Bone marrow (tissue), 2 donors: ENCODE measurements at regions not wholly inside any gene's neighbourhood (a gene's known extent, or its start where the extent isn't known, plus 50 kb on each side); places are given as distances from the start of the nearest gene placed in this dataset.

Source experiments
- DNase-seq, 2 donors: peaks; one replicate each; lab custom pipeline; 2025; lab: John Stamatoyannopoulos, UW

GRCh38 chr4:138858419-138858818 lies 157.2 kb upstream of the NOCT start:
- no peak for DNase-seq

- no peak for DNase-seq
Measured at GRCh38 chr4:138857416-138857815, 158.2 kb upstream of the NOCT start.

DNA sequence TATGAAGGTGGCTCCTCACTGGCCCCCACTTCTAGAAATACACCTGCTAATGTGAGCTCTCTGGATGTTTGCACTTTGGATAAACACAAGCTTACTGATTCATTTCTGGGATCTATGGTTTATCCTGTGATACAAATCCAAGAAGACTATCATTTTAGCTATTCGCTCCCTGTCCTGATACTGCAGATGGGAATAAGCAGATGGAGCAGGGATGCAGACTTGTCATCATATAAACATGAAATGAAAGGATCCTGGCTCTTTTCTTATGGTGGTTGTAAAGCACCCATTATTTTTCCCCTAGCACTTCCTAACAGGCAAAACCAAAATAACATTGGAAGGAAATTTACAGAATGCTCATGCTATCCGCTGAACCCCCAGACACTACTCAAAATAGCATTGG lies 162.9 kb upstream of the NOCT start:
- no peak for DNase-seq

DNA sequence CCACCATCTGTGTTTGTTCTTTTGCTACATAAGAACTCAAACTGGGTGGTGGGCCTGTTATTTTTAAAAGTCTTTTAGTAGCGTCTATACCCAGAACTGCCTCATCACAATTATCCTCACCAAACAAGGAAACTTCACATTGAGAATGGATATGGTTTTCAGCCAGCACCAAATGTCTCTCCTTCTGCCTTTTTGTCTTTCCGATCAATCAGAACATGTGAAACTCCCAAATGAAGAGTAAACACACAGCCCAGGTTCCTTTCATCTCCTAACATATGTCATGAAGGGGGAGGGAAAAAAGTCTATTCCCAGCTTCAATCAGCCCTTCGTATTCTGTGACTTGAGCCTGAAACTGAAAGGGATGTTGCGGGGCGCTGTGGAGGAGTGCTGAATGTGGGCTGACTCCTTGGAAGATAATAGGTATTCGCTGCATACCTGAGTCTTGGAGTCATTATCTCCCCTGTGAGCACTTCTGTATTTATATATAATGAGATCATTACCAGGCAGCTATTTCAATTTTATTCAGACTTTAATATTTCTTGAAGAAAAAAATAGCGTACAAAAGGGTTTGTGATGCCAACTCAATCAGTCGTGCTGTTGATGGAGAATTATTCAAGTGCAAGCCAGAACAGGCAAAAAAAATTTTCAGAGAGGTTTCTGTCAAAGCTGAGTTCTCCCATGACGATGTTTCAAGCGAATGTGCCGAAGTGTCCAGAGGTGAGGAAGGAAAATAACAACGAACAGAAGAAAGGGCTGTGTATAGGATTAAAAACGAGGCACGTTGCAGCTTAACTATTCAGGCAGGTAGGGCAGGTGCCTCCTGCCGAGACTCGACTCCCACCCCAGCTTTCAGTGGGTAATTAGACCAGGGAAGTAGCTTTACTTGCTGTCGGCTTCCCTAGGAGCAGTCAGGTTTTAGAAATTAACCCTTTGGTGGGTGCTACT lies 163.9 kb upstream of the NOCT start:
- no peak for DNase-seq

- no peak for DNase-seq
Measured at GRCh38 chr4:138845664-138846063, 169.9 kb upstream of the NOCT start.

GRCh38 chr4:138845054-138845453 lies 170.5 kb upstream of the NOCT start:
- no peak for DNase-seq

DNA sequence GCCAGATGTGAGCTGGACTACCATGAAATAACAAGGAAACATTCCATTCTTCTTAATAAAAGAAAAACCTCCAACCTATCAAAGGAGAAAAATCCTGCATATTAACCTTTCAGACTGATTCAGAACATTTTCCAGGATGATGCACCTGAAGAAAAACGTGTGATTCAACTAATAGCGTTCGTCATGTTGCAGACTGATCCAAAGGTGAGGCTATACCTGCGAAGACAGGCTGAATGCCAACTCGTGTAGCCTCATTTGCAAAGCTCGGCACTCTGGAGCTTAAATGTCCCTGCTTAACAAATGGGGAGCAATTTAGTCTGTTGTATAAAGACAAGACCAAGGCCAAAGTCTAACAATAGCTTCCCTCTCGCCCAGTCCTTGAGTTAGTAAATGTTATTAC lies 172.0 kb upstream of the NOCT start:
- DNase-seq = no peak

DNA sequence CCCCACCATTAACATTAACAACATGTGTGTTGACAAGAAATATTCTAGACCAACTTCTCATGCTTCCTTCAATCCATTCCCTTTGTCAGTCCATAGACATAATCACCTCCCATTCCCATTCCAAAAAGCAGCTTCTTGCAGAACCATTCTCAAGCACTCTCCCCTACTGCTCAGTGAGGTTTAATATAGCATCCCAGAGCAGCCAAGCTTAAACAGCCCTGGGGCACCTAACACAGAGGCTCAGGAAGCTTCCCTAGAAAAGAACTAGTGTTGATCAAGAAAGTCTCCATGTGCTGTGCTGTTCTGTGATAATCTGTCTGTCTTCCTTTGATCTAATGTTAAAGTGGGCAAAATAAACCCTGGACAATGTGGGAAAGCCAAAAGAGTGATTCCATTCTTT lies 174.2 kb upstream of the NOCT start:
- no peak for DNase-seq

DNA sequence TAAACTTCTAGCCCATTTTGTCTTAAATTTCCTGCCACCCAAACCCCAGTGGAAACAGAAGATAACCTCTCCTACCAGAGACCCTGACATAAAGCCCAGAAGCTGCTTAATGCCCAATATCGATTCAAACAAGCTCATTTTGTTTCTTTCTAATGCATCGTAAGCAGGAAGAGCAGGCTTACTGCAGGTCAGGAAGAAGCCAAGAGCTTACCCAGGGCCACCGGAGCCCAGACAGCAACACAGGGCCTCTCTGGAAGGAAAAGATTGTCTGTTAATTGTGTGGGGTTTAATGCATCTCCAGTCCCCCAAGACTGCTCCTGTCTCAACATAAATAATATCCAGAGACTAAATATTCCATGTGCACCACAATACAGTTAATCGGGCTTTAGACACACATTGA lies 177.3 kb upstream of the NOCT start:
- DNase-seq = no peak

GRCh38 chr4:138835832-138836533 lies 179.6 kb upstream of the NOCT start:
- DNase-seq = no peak

DNA sequence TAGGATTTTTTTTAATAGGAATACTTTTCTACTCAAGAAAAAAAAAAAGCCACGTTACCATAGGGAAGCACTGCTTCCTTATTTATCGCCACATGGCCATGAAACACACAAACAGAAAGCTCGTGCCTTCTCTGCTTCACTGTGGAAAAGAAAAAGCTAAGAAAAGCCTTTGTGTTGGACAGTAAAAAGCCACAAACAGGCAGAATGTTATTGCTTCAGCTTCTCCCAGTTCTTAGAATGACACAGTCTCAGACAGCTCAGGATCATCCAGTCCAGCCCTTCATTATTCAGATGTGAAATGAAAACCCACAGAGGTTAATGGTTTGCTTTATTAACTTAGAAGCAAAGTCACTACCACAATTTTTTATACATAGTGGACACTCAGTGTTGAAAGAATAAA lies 181.6 kb upstream of the NOCT start:
- no peak for DNase-seq

DNA sequence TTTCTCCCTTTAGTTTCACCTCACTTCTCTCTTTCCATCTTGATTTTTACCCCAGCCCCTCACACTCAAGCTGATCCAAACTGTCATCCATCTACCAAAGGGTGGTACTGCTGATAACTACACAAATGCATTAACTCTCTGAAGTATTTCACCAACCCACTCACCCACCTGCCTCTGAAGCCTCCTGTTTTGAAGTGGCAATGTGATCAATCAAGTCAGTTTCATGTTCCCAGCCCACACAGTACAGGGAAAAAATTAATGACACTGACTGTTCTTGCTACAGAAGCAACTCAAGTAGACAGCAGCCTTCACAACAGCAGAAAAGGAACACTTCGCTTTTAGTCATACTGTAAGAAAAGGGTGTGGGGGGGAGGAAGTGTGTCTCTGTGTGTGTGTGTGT lies 183.0 kb upstream of the NOCT start:
- DNase-seq = no peak

GRCh38 chr4:138831948-138832347 lies 183.6 kb upstream of the NOCT start:
- DNase-seq = no peak

GRCh38 chr4:138828926-138829325 lies 186.7 kb upstream of the NOCT start:
- no peak for DNase-seq

GRCh38 chr4:138826754-138827153 lies 188.8 kb upstream of the NOCT start:
- DNase-seq = no peak

GRCh38 chr4:138826322-138826721 lies 189.3 kb upstream of the NOCT start:
- no peak for DNase-seq

DNA sequence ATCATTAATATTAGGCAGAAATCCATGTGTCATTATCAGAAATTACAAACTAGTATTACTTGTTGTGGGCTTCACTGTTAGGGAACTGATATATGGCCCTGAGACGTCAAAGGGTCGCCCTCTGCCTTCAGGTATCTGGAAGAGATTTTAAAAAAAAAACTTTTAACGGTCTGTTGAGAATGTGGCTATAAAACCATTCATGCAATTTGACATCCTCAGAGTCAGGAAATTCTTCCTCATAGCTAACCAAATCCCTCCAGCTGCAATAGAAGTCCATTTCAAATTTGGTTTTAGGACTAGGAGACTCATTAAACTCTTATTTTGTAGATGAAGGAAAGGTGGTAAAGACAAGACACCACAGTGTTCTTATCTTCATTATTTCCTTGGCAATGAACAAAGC lies 194.2 kb upstream of the NOCT start:
- DNase-seq = no peak

DNA sequence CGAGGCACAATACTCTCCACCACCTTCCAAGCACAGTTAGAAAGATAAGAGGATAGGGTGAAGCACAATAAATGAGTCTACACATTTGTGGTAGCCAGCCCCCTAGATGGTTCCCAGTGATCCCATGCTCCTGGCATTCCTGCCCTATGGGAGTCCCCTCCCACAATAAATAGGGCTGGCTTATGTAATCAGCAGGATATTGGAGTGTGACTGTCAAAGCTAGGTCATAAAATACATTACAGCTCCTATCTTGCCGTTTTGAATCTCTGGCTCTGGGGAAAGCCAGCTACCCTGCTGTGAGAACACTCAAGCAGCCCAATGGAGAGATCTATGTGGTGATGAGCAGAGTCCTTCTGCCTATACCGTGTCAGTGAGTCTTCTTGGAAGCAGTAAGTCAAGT lies 198.7 kb upstream of the NOCT start:
- no peak for DNase-seq

DNA sequence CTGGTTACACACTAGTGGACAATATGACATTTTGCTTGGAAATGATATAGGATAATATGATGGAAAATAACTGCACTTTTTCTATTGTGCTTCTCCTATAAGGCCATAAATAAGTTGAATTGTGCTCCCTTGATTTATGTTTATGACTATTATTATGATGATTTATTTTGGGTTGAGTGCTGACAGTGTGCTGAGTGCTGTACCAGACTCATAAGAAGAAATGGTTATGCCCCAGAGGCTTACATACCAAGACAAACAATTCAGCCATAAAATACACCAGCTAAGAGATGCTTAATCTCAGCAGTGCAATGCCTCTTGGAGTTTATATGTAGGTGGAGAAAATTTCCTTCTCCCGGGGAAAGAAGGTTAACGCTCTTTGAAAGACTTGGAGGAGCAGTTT lies 199.8 kb upstream of the NOCT start:
- no peak for DNase-seq

- no peak for DNase-seq
Measured at GRCh38 chr4:138805736-138806135, 209.8 kb upstream of the NOCT start.

DNA sequence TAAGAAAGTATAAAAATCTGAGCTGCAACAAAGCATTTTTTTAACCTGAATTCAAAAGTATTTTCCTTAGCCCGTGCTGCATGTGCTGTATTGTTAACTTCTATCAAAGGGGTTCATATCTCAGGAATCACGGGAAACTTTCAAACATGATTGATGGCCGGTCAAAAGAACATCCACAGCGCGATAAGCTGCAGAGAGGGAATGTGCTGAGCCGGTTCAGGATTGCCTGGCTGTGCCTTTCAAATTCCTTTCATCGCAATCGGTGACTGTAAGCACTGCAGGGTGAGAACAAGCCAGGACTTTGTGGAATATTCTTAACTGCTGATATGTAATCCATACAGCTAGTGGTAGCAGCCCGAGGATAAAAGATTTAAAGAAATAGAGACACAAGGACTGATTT lies 210.9 kb upstream of the NOCT start:
- no peak for DNase-seq

DNA sequence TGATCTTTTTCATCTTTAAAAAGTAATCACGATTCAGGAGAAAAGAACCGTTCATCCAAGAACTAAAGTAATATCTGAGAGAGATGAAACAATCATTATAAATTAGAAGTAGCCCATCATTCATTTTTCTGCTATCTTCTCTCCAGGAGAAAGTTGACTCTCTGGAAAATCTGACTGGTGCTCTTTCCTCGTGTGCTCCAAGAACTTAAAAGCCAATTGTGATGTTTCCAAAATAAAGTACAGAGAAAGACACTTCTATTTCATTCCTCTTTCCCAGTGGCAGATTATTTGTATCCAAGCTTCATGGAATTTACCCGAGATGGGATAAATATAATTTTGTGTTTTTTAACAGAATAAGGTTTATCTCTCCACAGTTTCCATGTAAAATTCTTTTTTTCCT lies 212.5 kb upstream of the NOCT start:
- no peak for DNase-seq

GRCh38 chr4:138802499-138802898 lies 213.1 kb upstream of the NOCT start:
- no peak for DNase-seq

DNA sequence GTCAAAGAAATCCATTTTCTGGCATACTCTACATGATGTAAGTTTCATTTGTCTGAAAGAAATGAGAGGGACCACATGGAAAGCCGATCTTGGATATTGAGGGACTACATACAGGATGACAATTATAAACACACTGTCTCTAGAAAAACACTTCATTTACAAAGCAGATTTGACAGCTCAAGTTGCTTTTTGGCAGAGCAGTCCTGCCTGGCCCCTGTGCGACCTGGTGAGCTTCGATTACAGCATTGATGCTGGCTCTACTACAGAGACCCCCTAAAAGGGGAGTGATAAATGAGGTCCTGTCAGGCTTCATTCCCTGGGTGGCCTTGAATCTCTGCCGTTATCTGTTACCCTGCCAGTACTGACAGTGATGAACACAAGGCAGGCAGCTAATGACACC lies 215.2 kb upstream of the NOCT start:
- DNase-seq = no peak
